Stimulated activated naive CD4-positive, alpha-beta T cell treated with Interleukin-2 at 50 U/mL for 16 hours (primary cell): ENCODE measurements at regions not wholly inside any gene's neighbourhood (a gene's known extent, or its start where the extent isn't known, plus 50 kb on each side); places are given as distances from the start of the nearest gene placed in this dataset.

ENCODE experiments used
- DNase-seq: peaks from one replicate; lab custom pipeline; 2025; lab: John Stamatoyannopoulos, UW

DNA sequence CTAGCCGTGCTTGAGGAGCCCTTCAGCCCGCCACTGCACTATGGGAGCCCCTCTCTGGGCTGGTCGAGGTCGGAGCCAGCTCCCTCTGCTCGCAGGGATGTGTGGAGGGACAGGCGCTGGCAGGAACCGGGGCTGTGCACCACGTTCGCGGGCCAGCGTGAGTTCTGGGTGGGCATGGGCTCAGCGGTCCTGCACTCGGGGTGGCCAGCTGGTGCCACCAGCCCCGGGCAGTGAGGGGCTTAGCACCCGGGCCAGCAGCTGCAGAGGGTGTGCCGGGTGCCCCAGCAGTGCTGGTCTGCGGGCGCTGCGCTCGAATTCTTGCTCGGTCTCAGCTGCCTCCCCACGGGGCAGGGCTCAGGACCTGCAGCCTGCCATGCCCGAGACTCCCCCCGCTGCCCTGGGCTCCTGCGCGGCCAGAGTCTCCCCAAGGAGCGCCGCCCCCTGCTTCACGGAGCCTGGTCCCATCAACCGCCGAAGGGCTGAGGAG, 90.8 kb upstream of the NRG3 start:
- DNase-seq: no peak

DNA sequence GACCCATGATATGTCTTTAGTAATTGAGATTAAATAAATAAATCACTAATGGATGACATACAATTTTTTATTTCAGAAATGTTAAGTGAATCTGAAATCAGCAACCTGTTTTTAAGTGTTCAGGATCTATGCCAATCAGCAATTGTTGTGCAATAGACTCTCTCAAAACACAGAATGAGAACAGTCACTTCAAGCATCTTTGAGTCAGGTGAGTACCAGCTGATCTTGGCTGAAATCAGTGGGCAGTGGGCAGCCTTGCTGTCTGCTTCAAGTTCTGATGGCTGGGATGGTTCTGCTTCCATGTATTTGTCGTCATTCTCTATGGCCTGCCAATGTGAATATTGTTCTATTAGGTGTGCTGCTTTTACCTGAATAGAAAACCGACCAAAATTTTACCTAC, 82.3 kb upstream of the NRG3 start:
- DNase-seq: no peak

DNA sequence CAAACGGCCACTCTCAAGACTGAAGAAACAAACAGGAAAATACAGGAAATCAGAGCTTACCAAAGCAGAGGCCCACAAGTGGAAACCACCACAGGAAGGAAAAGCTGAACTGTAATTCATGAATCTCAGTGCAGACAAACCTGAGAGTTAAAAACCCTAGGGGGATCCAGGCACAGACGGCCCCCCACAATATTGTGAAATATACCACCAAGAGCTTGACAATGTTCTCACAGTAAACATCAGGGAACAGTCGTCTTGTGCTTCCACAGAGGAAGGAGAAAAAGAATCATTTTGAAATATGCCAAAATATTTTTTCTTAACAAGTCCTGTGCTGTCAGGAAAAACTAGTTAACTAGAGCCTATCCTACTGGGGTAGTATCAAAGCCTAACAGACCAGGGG, 68.2 kb upstream of the NRG3 start:
- DNase-seq: no peak

DNA sequence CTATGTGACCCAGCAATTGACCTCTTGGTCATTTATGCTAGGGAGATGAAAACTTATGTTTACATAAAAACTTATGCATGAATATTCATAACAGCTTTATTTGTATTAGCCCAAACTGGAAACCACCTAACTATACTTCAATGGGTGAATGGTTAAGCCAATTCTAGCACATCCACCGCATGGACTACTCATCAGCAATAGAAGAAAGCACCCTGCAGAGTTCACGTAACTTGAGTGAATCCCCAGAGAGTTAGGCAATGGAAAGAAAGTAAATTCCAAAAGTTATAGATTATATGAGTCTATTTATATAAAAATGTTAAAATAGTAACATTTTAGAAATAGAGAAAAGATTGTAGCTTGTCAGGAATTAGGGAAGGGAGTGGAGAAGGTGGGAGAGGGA, 60.2 kb upstream of the NRG3 start:
- DNase-seq: no peak

DNA sequence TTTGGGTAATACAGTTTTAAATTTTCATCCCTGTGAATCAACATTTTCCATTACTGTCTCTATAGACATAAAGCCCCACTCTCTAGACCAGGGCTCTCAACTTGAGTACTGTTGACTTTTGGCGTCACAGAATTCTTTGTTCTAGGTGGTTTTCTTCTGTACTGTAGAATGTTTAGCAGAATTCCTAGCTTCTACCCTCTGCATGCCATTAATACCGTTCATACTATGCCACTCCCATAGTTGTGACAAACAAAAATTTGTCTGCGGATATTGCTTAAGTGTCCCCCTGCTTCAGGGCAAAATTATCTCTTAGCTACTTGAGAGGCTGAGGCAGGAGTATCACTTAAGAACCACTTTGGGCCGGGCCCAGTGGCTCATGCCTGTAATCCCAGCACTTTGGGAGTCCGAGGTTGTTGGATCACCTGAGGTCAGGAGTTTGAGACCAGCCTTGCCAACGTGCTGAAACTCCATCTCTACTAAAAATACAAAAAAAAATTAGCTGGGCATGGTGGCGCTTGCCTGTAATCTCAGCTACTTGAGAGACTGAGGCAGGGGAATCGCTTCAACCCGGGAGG, 57.3 kb upstream of the NRG3 start:
- no peak for DNase-seq

DNA sequence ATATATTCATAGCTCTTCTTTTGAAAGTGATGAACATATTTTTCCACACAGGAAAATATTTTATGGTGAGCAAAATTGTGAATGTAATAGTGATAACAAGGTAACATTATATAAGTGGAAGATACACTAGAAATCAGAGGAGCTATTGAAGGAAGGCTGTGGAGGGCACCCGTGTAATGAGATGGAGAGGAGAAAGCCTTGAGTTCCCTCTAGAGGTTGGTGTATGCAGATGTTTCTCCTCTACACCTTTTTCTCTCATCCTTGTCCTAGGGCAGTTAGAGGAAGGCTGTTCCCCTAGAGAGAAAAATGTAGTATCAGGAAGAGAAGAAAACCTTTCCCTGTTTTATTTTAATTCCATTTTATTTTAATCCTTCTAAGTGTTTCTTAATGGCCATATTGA, 54.6 kb upstream of the NRG3 start:
- DNase-seq: no peak
